ENCODE measurements at regions not wholly inside any gene's neighbourhood (a gene's known extent, or its start where the extent isn't known, plus 50 kb on each side); places are given as distances from the start of the nearest gene placed in this dataset.

DNA sequence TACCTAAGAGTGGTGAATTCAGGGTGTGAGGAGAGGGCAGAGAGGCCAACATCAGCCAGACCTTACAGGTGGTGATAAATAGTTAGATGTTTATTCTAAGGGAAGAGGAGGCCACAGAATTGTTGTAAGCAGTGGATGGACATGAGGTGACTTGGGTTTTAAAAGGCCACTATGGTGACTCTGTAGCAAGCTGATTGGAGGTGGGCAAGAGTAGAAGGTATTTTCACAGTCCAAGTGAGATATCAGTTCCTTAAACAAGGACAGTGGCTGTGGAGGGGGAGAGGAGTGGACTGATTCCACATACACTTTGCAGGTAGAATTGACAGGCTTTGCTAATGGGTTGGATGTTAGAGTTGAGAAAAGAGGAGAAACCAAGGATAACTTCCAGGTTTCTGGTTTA, 60.8 kb upstream of the CLDN14 start:
- no peak overlapping the region for H3K4me2 ChIP-seq (ENCODE audit: low read depth, low read length, poor library complexity, severe bottlenecking)
- no peak overlapping the region for H3K4me3 ChIP-seq (ENCODE audit: low read length, poor library complexity, severe bottlenecking)
- no peaks in the 10 kb centered on the region for H3K4me1 ChIP-seq (ENCODE audit: insufficient read depth, low read length, poor library complexity, severe bottlenecking)
- TF ChIP-seq EZH2phosphoT487 (IDR thresholded peaks at IDR 0.05; ENCODE audit: borderline replicate concordance), result no peak
- TF ChIP-seq, protein P1, sequence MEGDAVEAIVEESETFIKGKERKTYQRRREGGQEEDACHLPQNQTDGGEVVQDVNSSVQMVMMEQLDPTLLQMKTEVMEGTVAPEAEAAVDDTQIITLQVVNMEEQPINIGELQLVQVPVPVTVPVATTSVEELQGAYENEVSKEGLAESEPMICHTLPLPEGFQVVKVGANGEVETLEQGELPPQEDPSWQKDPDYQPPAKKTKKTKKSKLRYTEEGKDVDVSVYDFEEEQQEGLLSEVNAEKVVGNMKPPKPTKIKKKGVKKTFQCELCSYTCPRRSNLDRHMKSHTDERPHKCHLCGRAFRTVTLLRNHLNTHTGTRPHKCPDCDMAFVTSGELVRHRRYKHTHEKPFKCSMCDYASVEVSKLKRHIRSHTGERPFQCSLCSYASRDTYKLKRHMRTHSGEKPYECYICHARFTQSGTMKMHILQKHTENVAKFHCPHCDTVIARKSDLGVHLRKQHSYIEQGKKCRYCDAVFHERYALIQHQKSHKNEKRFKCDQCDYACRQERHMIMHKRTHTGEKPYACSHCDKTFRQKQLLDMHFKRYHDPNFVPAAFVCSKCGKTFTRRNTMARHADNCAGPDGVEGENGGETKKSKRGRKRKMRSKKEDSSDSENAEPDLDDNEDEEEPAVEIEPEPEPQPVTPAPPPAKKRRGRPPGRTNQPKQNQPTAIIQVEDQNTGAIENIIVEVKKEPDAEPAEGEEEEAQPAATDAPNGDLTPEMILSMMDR (conservative IDR thresholded peaks at IDR 0.05; ENCODE audit: low read length), result no peak
- no peaks in the 10 kb centered on the region for H3K9me2 ChIP-seq (replicated peaks; ENCODE audit: low read depth, low read length)
- no peaks in the 10 kb centered on the region for H3K36me3 ChIP-seq (ENCODE audit: insufficient read depth, low read length)
- no peak overlapping the region for H3K9ac ChIP-seq (ENCODE audit: low read depth, low read length, poor library complexity, severe bottlenecking)
- H3K27me3 ChIP-seq (ENCODE audit: insufficient read depth, low read length, poor library complexity, severe bottlenecking), result no peaks in the 10 kb centered on the region
- no peak overlapping the region for H2AFZ ChIP-seq (ENCODE audit: low read length)
- H3K79me2 ChIP-seq (ENCODE audit: insufficient read depth, low read length), result no peaks in the 10 kb centered on the region
- H3K9me3 ChIP-seq (ENCODE audit: insufficient read depth, low read depth, low read length), result no peaks in the 10 kb centered on the region
- no peaks in the 10 kb centered on the region for H3F3A ChIP-seq (ENCODE audit: low read depth)
- H4K20me1 ChIP-seq (ENCODE audit: insufficient read depth, low read length, poor library complexity, severe bottlenecking), result no peaks in the 10 kb centered on the region

DNA sequence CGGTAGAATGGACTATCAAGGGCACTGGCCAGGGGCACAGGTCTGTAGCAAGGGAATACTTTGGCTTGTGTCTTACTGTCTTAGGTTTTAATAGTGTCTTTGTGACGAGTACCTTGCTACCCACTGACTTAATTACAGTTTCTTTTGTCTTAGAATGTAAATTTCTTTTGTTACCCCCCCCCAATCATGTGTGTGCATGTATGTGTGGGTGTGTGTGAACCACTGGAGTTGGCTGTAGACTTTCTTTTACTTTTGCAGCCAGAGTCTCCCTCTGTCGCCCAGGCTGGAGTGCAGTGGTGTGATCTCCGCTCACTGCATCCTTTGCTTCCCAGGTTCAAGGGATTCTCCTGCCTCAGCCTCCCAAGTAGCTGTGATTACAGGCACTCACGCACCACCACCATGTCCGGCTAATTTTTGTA, 61.8 kb upstream of the CLDN14 start:
- Histone ChIP-seq H3K79me2 (ENCODE audit: insufficient read depth, low read length) (no peaks in the 10 kb centered on the region), H3K27me3 (ENCODE audit: insufficient read depth, low read length, poor library complexity, severe bottlenecking) (no peaks in the 10 kb centered on the region), H3K4me1 (ENCODE audit: insufficient read depth, low read length, poor library complexity, severe bottlenecking) (no peaks in the 10 kb centered on the region), H3K9ac (ENCODE audit: low read depth, low read length, poor library complexity, severe bottlenecking) (no peak overlapping the region), H3F3A (ENCODE audit: low read depth) (no peaks in the 10 kb centered on the region), H3K9me2 (replicated peaks; ENCODE audit: low read depth, low read length) (no peaks in the 10 kb centered on the region), H3K4me2 (ENCODE audit: low read depth, low read length, poor library complexity, severe bottlenecking) (no peak overlapping the region), H4K20me1 (ENCODE audit: insufficient read depth, low read length, poor library complexity, severe bottlenecking) (no peaks in the 10 kb centered on the region), H3K9me3 (ENCODE audit: insufficient read depth, low read depth, low read length) (no peaks in the 10 kb centered on the region), H2AFZ (ENCODE audit: low read length) (no peak overlapping the region), H3K36me3 (ENCODE audit: insufficient read depth, low read length) (no peaks in the 10 kb centered on the region), H3K4me3 (ENCODE audit: low read length, poor library complexity, severe bottlenecking) (no peak overlapping the region)
- no peak for TF ChIP-seq EZH2phosphoT487 (IDR thresholded peaks at IDR 0.05; ENCODE audit: borderline replicate concordance)
- TF ChIP-seq, protein P1 (conservative IDR thresholded peaks at IDR 0.05; ENCODE audit: low read length), result no peak

DNA sequence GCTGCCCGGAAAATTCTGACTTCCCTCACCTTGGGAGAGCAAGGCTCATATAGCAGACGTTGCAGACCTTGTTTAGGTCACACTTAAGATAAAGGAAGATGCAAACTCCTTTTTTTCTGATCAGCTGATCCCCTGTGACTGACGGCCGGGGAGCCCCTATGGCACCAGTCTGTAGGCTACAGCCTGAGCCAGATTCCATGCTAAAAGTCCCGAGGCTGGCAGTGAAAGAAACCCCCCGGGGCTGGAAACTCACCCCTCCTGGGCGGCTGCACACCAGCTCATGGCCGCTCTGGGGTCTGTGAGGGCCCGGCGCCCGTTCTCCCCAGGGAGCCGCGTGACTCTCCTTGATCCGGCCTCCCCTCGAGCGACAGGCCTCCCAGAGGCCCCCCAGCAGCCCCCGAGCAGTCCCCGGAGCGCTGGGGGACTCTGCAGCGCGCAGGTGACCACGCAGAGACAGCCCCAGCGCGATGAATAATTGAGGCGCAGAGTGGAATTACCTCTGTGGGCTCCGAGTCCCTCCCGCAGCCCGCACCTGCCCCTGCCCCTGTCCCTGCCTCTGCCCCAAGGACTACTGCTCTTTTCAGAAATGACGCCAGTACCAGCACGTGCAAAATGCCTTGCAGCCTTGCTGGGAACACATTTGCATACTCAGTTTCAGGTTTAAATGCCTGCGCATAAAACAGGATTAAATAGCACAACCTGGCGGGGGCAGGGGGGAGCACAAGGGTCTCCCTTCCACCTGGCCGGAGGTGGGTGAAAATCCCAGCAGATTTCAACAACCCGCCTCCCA, 62.6 kb upstream of the CLDN14 start:
- no peaks in the 10 kb centered on the region for H3K36me3 ChIP-seq (ENCODE audit: insufficient read depth, low read length)
- H3K27me3 ChIP-seq (ENCODE audit: insufficient read depth, low read length, poor library complexity, severe bottlenecking), result no peaks in the 10 kb centered on the region
- no peaks in the 10 kb centered on the region for H4K20me1 ChIP-seq (ENCODE audit: insufficient read depth, low read length, poor library complexity, severe bottlenecking)
- no peaks in the 10 kb centered on the region for H3F3A ChIP-seq (ENCODE audit: low read depth)
- no peak for TF ChIP-seq EZH2phosphoT487 (IDR thresholded peaks at IDR 0.05; ENCODE audit: borderline replicate concordance)
- TF ChIP-seq, protein P1 (conservative IDR thresholded peaks at IDR 0.05; ENCODE audit: low read length), result no peak
- no peaks in the 10 kb centered on the region for H3K9me2 ChIP-seq (replicated peaks; ENCODE audit: low read depth, low read length)
- H3K4me1 ChIP-seq (ENCODE audit: insufficient read depth, low read length, poor library complexity, severe bottlenecking), result no peaks in the 10 kb centered on the region
- H3K79me2 ChIP-seq (ENCODE audit: insufficient read depth, low read length), result no peaks in the 10 kb centered on the region
- H3K9me3 ChIP-seq (ENCODE audit: insufficient read depth, low read depth, low read length), result no peaks in the 10 kb centered on the region
- no peak overlapping the region for H3K9ac ChIP-seq (ENCODE audit: low read depth, low read length, poor library complexity, severe bottlenecking)
- no peak overlapping the region for H2AFZ ChIP-seq (ENCODE audit: low read length)
- no peak overlapping the region for H3K4me3 ChIP-seq (ENCODE audit: low read length, poor library complexity, severe bottlenecking)
- H3K4me2 ChIP-seq (ENCODE audit: low read depth, low read length, poor library complexity, severe bottlenecking), result no peak overlapping the region
